ENCODE measurements at regions not wholly inside any gene's neighbourhood (a gene's known extent, or its start where the extent isn't known, plus 50 kb on each side); places are given as distances from the start of the nearest gene placed in this dataset.

DNA sequence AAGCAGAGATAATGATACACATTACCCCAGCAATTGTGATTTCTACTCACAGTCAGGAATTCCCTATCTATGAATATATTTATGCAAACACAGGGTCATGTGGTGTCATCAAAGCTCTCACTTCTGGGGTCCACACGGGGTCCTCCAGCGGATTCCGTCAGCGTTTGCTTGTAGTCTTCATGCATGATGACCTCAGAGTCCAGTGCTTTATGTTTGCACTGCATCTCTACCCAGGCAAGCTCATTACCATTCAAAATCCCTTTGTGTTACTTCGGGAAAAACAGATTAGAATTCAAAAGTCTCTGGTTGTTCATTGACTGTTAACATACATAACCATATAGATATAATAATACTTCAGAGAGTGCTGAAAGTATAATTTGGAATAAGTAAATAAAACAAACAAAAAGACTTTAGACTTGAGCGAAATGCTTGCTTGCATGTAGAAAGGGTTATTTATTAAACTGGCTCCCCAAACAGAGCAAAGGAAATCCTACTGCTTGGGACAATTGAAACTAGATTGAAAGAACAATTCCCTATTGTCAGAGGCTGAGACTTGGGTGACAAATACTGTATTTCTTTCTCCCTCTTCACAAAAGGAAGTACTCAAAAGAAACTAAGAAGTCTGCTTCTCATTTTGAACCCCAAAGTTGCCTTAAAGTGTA, 423.1 kb downstream of the ETS1 start:
- TF ChIP-seq EZH2 (IDR thresholded peaks at IDR 0.05; ENCODE audit: insufficient read depth, low read length), result no peak
- TF ChIP-seq, protein P1, sequence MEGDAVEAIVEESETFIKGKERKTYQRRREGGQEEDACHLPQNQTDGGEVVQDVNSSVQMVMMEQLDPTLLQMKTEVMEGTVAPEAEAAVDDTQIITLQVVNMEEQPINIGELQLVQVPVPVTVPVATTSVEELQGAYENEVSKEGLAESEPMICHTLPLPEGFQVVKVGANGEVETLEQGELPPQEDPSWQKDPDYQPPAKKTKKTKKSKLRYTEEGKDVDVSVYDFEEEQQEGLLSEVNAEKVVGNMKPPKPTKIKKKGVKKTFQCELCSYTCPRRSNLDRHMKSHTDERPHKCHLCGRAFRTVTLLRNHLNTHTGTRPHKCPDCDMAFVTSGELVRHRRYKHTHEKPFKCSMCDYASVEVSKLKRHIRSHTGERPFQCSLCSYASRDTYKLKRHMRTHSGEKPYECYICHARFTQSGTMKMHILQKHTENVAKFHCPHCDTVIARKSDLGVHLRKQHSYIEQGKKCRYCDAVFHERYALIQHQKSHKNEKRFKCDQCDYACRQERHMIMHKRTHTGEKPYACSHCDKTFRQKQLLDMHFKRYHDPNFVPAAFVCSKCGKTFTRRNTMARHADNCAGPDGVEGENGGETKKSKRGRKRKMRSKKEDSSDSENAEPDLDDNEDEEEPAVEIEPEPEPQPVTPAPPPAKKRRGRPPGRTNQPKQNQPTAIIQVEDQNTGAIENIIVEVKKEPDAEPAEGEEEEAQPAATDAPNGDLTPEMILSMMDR (IDR thresholded peaks at IDR 0.05; ENCODE audit: insufficient read depth, low read depth, low read length), result no peak

Data from astrocyte (in vitro differentiated cells and primary cell).